ENCODE measurements at regions not wholly inside any gene's neighbourhood (a gene's known extent, or its start where the extent isn't known, plus 50 kb on each side); places are given as distances from the start of the nearest gene placed in this dataset.
"Not testable (repeated sequence)": the region's sequence is repeated elsewhere in the genome, so short reads cannot be mapped to it uniquely, and the experiment has no call there.

GRCh38 chr11:42974510-42975179, 337.2 kb upstream of the API5 start:
- TF ChIP-seq CTCF (IDR thresholded peaks at IDR 0.05), result no peak
- Histone ChIP-seq H3K4me1 (no peaks in the 10 kb centered on the region), H3K9me3 (no peaks in the 10 kb centered on the region), H3K27me3 (no peaks in the 10 kb centered on the region), H3K27ac (no peak overlapping the region), H3K4me3 (no peak overlapping the region), H3K36me3 (no peaks in the 10 kb centered on the region)
- ATAC-seq, result no peak
- intact Hi-C loops (cut with DNase I), result no loop called here
- DNase-seq, result no peak

GRCh38 chr11:42975180-42975529, 336.6 kb upstream of the API5 start:
- H3K9me3 ChIP-seq, result no peaks in the 10 kb centered on the region
- no peaks in the 10 kb centered on the region for H3K4me1 ChIP-seq
- no peak for ATAC-seq
- no peak overlapping the region for H3K4me3 ChIP-seq
- H3K27me3 ChIP-seq, result no peaks in the 10 kb centered on the region
- intact Hi-C loops (cut with DNase I), result no loop called here
- no peak for TF ChIP-seq CTCF (IDR thresholded peaks at IDR 0.05)
- DNase-seq, result no peak
- no peak overlapping the region for H3K27ac ChIP-seq
- no peaks in the 10 kb centered on the region for H3K36me3 ChIP-seq

- ATAC-seq (no peak), DNase-seq (no peak)
- intact Hi-C loops (cut with DNase I), result no loop called here
- no peak overlapping the region for H3K4me3 ChIP-seq
- no peaks in the 10 kb centered on the region for H3K27me3 ChIP-seq
- H3K9me3 ChIP-seq, result no peaks in the 10 kb centered on the region
- no peaks in the 10 kb centered on the region for H3K36me3 ChIP-seq
- H3K4me1 ChIP-seq, result no peaks in the 10 kb centered on the region
- no peak for TF ChIP-seq CTCF (IDR thresholded peaks at IDR 0.05)
- H3K27ac ChIP-seq, result no peak overlapping the region
Observed at GRCh38 chr11:42976636-42977217, 335.1 kb upstream of the API5 start.

GRCh38 chr11:42992594-42992993, 319.2 kb upstream of the API5 start:
- Histone ChIP-seq H3K27me3 (no peaks in the 10 kb centered on the region), H3K4me1 (no peaks in the 10 kb centered on the region), H3K4me3 (no peak overlapping the region), H3K36me3 (no peaks in the 10 kb centered on the region), H3K9me3 (no peaks in the 10 kb centered on the region), H3K27ac (no peak overlapping the region)
- TF ChIP-seq CTCF (IDR thresholded peaks at IDR 0.05), result no peak
- intact Hi-C loops (cut with DNase I), result no loop called here
- no peak for ATAC-seq
- no peak for DNase-seq

GRCh38 chr11:42996421-42997307, 315.1 kb upstream of the API5 start:
- Histone ChIP-seq H3K4me3 (no peak overlapping the region), H3K27ac (no peak overlapping the region), H3K9me3 (no peaks in the 10 kb centered on the region), H3K4me1 (no peaks in the 10 kb centered on the region), H3K27me3 (no peaks in the 10 kb centered on the region), H3K36me3 (no peaks in the 10 kb centered on the region)
- intact Hi-C loops (cut with DNase I), result no loop called here
- TF ChIP-seq CTCF (IDR thresholded peaks at IDR 0.05), result no peak
- DNase-seq (no peak), ATAC-seq (no peak)

- intact Hi-C loops (cut with DNase I); H3K4me1 ChIP-seq; H3K27me3 ChIP-seq; H3K27ac ChIP-seq; ATAC-seq; H3K36me3 ChIP-seq; H3K9me3 ChIP-seq; H3K4me3 ChIP-seq; DNase-seq: not testable (repeated sequence)
Observed at GRCh38 chr11:43004879-43005278, 306.9 kb upstream of the API5 start.

Data from upper lobe of right lung (tissue), 1 donor.